Heart left ventricle (tissue), 16 donors: ENCODE measurements at regions not wholly inside any gene's neighbourhood (a gene's known extent, or its start where the extent isn't known, plus 50 kb on each side); places are given as distances from the start of the nearest gene placed in this dataset.
A peak's percentile ranks its signal among the peaks of the same experiment; 100 is the strongest.
"Not testable (repeated sequence)": the region's sequence is repeated elsewhere in the genome, so short reads cannot be mapped to it uniquely, and the experiment has no call there.

ENCODE experiments used
- ATAC-seq, 4 donors: fragments of 200-7000 bp; cut with Tn5 transposase; one replicate each; pipeline ENCODE4 v1.9.1; 2020 to 2022; ENCODE audit warnings: moderate library complexity in 4 of 4, mild to moderate bottlenecking in 3 of 4, moderate number of reproducible peaks in 1 of 4
- DNase-seq, 5 donors: peaks; one replicate each; pipeline ENCODE4 v3.0.0-alpha.2; 2020
- H3K27ac ChIP-seq, 12 donors: fragments of 200-600 bp; sonication (generic) in 4 of 12; one replicate each; pipeline versions ENCODE4 v1.5.0 to v1.8.0; 2016 to 2022; ENCODE audit warnings: mild to moderate bottlenecking in 2 of 12
- H3K27me3 ChIP-seq, 9 donors: fragments of 200-600 bp; sonication (generic) in 2 of 9; one replicate each; pipeline versions ENCODE4 v1.5.1 to v1.8.0; 2016 to 2022; ENCODE audit warnings: mild to moderate bottlenecking in 3 of 9
- H3K36me3 ChIP-seq, 9 donors: fragments of 200-600 bp; sonication (generic) in 2 of 9; one replicate each; pipeline versions ENCODE4 v1.5.0 to v1.8.0; 2018 to 2022; ENCODE audit warnings: mild to moderate bottlenecking in 2 of 9
- H3K4me1 ChIP-seq, 12 donors: fragments of 200-600 bp; sonication (generic) in 4 of 12; one replicate each; pipeline versions ENCODE4 v1.5.0 to v1.8.0; 2016 to 2022; ENCODE audit warnings: mild to moderate bottlenecking in 3 of 12
- H3K4me3 ChIP-seq, 12 donors: fragments of 200-600 bp; sonication (generic) in 4 of 12; one replicate each; pipeline versions ENCODE4 v1.5.0 to v1.8.0; 2017 to 2022; ENCODE audit warnings: mild to moderate bottlenecking in 9 of 12, moderate library complexity in 4 of 12
- H3K9me3 ChIP-seq, 12 donors: fragments of 200-600 bp; sonication (generic) in 4 of 12; one replicate each; pipeline versions ENCODE4 v1.5.0 to v1.8.0; 2016 to 2022; ENCODE audit warnings: mild to moderate bottlenecking in 1 of 12
- CTCF ChIP-seq, 12 donors: fragments of 200-600 bp; sonication (generic) in 4 of 12; IDR thresholded peaks; one replicate each; pipeline versions ENCODE4 v1.5.0 to v1.8.0; 2018 to 2022; ENCODE audit warnings: antibody characterized with exemption in 12 of 12, mild to moderate bottlenecking in 5 of 12
- POLR2A ChIP-seq, 2 donors: fragments of 450-650 bp; IDR thresholded peaks; one replicate each; pipeline ENCODE4 v1.6.1; 2017; ENCODE audit warnings: antibody characterized with exemption in 2 of 2, mild to moderate bottlenecking in 2 of 2, moderate library complexity in 2 of 2
- WGBS, 4 donors: extraction: QIAGEN DNeasy Blood & Tissue Kit in 2 of 4; methylation state at CpG; one replicate each; pipeline versions ENCODE4 v1.1.5 to v1.1.7; 2013 to 2018; 5-methylcytosine and 5-hydroxymethylcytosine counted together
- intact Hi-C, 10 donors: fragments of 100-400 bp; cut with DNase I; formaldehyde crosslinking; loops; one replicate each; pipeline versions ENCODE4 v1.11.1 to v1.14.2; 2022
- donor health status: ischemic (EF 13 %, LVEDD 7.1; RV severe dilation, severe dysfunction).
- donor health status: healthy with polysubstance abuse.
- donor health status: DM: no; HTN: yes; CAD: no.
- donor health status: DM: no; HTN: no; CAD: no.
- donor health status: ischemic (EF 25% LVEDD 6.9; RV normal size, moderate dysfunction).
- donor health status: ischemic (EF 25% LVEDD 5.7; RV mildly dilated, moderate dysfunction).
- donor health status: healthy.
- donor health status: DM: yes; HTN: yes; CAD: no.
- donor health status: ischemic (EF 35%, LVEDD 5.7; RV mildly dilated, moderate dysfunction).
- donor health status: nonischemic (EF 11% LVEDD 7.7; RV severe dilation, severe dysfunction).
- donor health status: DM: yes; HTN: yes; CAD: no.
- donor health status: PGD.
- donor health status: ischemic (EF 29% LVEDD 5.4; RV normal size, mild dysfunction).
- donor health status: nonischemic (EF 23%, LVEDD 6.1; RV moderate dilation, normal function).

- Histone ChIP-seq H3K9me3 (peaks cover 0 to 25% (median 7%) of the 10 kb centered on the region in 12 donors), H3K27me3 (peaks cover 0 to 27% (median 9%) of the 10 kb centered on the region in 9 donors), H3K36me3 (no peaks in the 10 kb centered on the region), H3K4me1 (no peaks in the 10 kb centered on the region), H3K4me3 (no peak overlapping the region), H3K27ac (no peak overlapping the region)
- DNase-seq (no peak), ATAC-seq (no peak)
- intact Hi-C loops: no loop called here
- TF ChIP-seq POLR2A (IDR thresholded peaks at IDR 0.05): no peak
- TF ChIP-seq CTCF (IDR thresholded peaks at IDR 0.05): no peak
These were observed 96.8 kb upstream of the ZNF92 start for GRCh38 chr7:65276822-65277221.

- intact Hi-C loops, ATAC-seq, H3K27ac ChIP-seq, H3K4me1 ChIP-seq, H3K4me3 ChIP-seq, H3K36me3 ChIP-seq, DNase-seq: not testable (repeated sequence)
- Histone ChIP-seq H3K9me3 (peaks cover 0 to 22% (median 7%) of the 10 kb centered on the region in 12 donors), H3K27me3 (peaks cover 0 to 65% (median 37%) of the 10 kb centered on the region in 9 donors)
- WGBS, 4 donors: 98 to 100% (median 98%) methylated on average over 2 of the region's 2 CpGs
These were observed 102.2 kb upstream of the ZNF92 start for GRCh38 chr7:65271502-65271901.

- peaks cover 0 to 4% (median under 1%) of the 10 kb centered on the region in 12 donors for H3K9me3 ChIP-seq
- no peaks in the 10 kb centered on the region for H3K36me3 ChIP-seq
- H3K4me3 ChIP-seq: peak overlapping the region in 11 of 12 donors; percentile 2 to 50 (median 33)
- peaks cover 0 to 53% (median 32%) of the 10 kb centered on the region in 9 donors for H3K27me3 ChIP-seq
- DNase-seq: peak in 1 of 5 donors; percentile 44
- H3K4me1 ChIP-seq: peaks cover 0 to 10% (median 8%) of the 10 kb centered on the region in 12 donors
- intact Hi-C loops: no loop called here
- peak; percentile 42 to 78 (median 72) for ATAC-seq
- TF ChIP-seq CTCF (IDR thresholded peaks at IDR 0.05) (no peak), POLR2A (IDR thresholded peaks at IDR 0.05) (no peak)
- no peak overlapping the region for H3K27ac ChIP-seq
- 1 to 2% (median 1%) methylated on average over 25 to 37 of the region's 37 CpGs for WGBS, 4 donors
These were observed 104.4 kb upstream of the ZNF92 start for GRCh38 chr7:65269150-65269856.

GRCh38 chr7:65268782-65269149 lies 104.9 kb upstream of the ZNF92 start:
- TF ChIP-seq POLR2A (IDR thresholded peaks at IDR 0.05) (no peak), CTCF (IDR thresholded peaks at IDR 0.05) (no peak)
- intact Hi-C loops: no loop called here
- Histone ChIP-seq H3K4me3 (peak overlapping the region in 2 of 12 donors; percentile 27 to 35), H3K4me1 (peaks cover 0 to 10% (median 8%) of the 10 kb centered on the region in 12 donors), H3K27ac (no peak overlapping the region), H3K9me3 (no peaks in the 10 kb centered on the region), H3K27me3 (peaks cover 0 to 53% (median 32%) of the 10 kb centered on the region in 9 donors), H3K36me3 (no peaks in the 10 kb centered on the region)
- ATAC-seq (no peak), DNase-seq (no peak)
- WGBS, 4 donors: 33 to 53% (median 44%) methylated on average over 3 of the region's 3 CpGs
